Brain microvascular endothelial cell (primary cell): ENCODE measurements at regions not wholly inside any gene's neighbourhood (a gene's known extent, or its start where the extent isn't known, plus 50 kb on each side); places are given as distances from the start of the nearest gene placed in this dataset.
"Not testable (repeated sequence)": the region's sequence is repeated elsewhere in the genome, so short reads cannot be mapped to it uniquely, and the experiment has no call there.

Source experiments
- DNase-seq: peaks from one replicate; pipeline ENCODE4 v3.0.0-alpha.2; 2020
- H3K27ac ChIP-seq: fragments of 250-450 bp; sonication (Bioruptor Pico); 2 replicates; pipeline ENCODE4 v1.5.1; 2020; ENCODE audit warnings: mild to moderate bottlenecking, moderate library complexity
- H3K27me3 ChIP-seq: fragments of 250-450 bp; sonication (Bioruptor Pico); replicated peaks from 2 replicates; pipeline ENCODE4 v1.5.1; 2020; ENCODE audit warnings: mild to moderate bottlenecking
- H3K36me3 ChIP-seq: fragments of 250-450 bp; sonication (Bioruptor Pico); replicated peaks from 2 replicates; pipeline ENCODE4 v1.5.1; 2020; ENCODE audit warnings: mild to moderate bottlenecking
- H3K4me3 ChIP-seq: 2 replicates; pipeline ENCODE4 v1.5.1; 2011; ENCODE audit warnings: low read depth, mild to moderate bottlenecking, control low read depth, low read length, moderate library complexity
- CTCF ChIP-seq: IDR thresholded peaks from 2 replicates; pipeline ENCODE4 v1.5.1; 2011; ENCODE audit warnings: low read depth, mild to moderate bottlenecking, moderate library complexity, low read length, control low read depth, inconsistent platforms; ENCODE audit errors: missing control alignments
- in situ Hi-C: cut with HindIII; loops from 2 replicates; pipeline ENCODE4 v1.10.0; 2017; ENCODE audit warnings: low sequenced_read_pairs, low pct_ligation_motif_present

DNA sequence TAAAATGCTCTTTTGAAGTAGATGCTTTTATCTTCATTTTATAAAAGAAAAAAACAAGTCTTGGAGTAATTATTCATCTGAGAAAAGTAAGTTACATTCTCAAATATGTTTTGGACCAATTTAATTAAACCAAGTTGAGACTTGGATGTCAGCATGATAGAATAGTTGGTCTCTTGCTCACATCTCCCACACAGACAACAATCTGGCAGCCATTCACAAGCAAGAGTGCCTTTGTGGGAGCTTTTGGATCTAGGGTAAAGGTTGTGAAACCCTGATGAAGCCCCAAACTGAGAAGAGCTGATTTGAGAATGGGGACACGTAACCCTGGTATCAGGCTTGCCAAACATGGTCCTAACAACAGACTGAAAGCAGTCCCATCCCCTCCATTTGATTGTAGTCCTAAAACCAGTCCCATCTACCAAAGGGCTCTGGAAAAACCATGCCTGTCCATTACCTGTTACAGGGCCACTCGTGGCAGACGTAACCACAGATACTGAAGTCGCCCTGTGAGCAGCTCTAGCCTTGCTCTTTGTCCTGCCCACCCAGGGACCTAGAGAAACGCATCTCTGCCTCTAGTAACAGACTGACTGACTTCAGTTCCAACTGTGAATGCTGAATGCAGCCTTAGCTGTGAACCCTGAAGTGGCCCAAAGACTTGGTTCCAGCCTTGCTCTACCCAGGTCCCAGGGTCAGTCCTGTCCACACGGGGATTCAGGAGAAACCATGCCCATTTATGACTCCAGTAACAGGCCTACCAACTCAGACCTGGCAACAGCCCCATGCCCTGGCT is 145.5 kb upstream of the SYNPR start:
- Histone ChIP-seq H3K27ac (no peak overlapping the region), H3K4me3 (no peak overlapping the region), H3K36me3 (no peaks in the 10 kb centered on the region), H3K27me3 (no peaks in the 10 kb centered on the region)
- no peak for TF ChIP-seq CTCF
- DNase-seq: no peak
- in situ Hi-C loops: no loop called here

DNA sequence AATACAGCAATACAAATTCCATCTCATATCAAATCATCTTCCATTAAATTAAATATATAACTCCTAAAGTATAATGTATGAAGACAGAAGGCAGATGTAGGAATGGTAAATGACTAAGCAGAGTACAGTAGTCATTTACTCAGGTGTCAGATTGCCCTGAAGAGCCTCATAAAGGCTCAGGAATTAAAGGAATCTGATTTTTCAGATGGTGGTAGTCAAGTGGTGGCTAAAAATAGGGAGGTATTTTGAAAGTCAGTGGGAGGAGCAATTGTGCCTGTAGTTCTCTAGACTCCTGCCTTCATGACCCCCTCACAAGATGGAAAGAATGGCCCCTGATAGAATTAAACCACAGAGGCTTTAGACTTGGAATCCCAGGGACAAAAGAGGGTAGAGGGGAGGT is 142.7 kb upstream of the SYNPR start:
- H3K36me3 ChIP-seq: no peaks in the 10 kb centered on the region
- TF ChIP-seq CTCF: no peak
- H3K4me3 ChIP-seq: no peak overlapping the region
- no peaks in the 10 kb centered on the region for H3K27me3 ChIP-seq
- no peak for DNase-seq
- in situ Hi-C loops: no loop called here
- H3K27ac ChIP-seq: no peak overlapping the region

- DNase-seq, H3K4me3 ChIP-seq, H3K27ac ChIP-seq, H3K27me3 ChIP-seq, H3K36me3 ChIP-seq, in situ Hi-C loops: not testable (repeated sequence)
Observed at GRCh38 chr3:63136249-63136648, 141.9 kb upstream of the SYNPR start.

- no peak for DNase-seq
- Histone ChIP-seq H3K36me3 (no peaks in the 10 kb centered on the region), H3K27me3 (no peaks in the 10 kb centered on the region), H3K4me3 (no peak overlapping the region), H3K27ac (no peak overlapping the region)
- TF ChIP-seq CTCF: no peak
- in situ Hi-C loops: no loop called here
Observed at GRCh38 chr3:63142681-63143080, 135.4 kb upstream of the SYNPR start.

- Histone ChIP-seq H3K36me3 (no peaks in the 10 kb centered on the region), H3K4me3 (no peak overlapping the region), H3K27ac (no peak overlapping the region), H3K27me3 (no peaks in the 10 kb centered on the region)
- in situ Hi-C loops: no loop called here
- no peak for TF ChIP-seq CTCF
- no peak for DNase-seq
Observed at GRCh38 chr3:63146154-63146553, 132.0 kb upstream of the SYNPR start.

DNA sequence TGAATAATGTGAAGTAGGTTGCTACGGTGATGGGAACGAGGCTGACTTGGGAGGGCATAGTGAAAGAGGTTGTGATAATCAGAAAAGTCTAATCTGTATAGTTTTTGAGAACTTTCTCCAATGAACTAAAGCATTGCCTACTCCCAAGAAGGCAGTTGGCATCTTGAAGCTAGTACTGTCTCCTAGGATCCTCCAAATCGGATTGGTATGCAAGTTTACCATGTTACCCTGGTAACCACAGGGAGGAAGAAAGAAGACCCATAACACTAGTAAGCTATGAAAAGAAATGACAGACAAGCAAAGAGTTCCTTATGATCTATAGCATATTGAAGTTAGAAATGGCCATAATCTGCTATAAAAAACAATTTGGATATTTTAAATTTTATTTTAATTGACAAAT is 127.2 kb upstream of the SYNPR start:
- Histone ChIP-seq H3K4me3 (no peak overlapping the region), H3K36me3 (no peaks in the 10 kb centered on the region), H3K27me3 (no peaks in the 10 kb centered on the region), H3K27ac (no peak overlapping the region)
- DNase-seq: no peak
- in situ Hi-C loops: no loop called here
- no peak for TF ChIP-seq CTCF
